ENCODE measurements at regions not wholly inside any gene's neighbourhood (a gene's known extent, or its start where the extent isn't known, plus 50 kb on each side); places are given as distances from the start of the nearest gene placed in this dataset.

DNA sequence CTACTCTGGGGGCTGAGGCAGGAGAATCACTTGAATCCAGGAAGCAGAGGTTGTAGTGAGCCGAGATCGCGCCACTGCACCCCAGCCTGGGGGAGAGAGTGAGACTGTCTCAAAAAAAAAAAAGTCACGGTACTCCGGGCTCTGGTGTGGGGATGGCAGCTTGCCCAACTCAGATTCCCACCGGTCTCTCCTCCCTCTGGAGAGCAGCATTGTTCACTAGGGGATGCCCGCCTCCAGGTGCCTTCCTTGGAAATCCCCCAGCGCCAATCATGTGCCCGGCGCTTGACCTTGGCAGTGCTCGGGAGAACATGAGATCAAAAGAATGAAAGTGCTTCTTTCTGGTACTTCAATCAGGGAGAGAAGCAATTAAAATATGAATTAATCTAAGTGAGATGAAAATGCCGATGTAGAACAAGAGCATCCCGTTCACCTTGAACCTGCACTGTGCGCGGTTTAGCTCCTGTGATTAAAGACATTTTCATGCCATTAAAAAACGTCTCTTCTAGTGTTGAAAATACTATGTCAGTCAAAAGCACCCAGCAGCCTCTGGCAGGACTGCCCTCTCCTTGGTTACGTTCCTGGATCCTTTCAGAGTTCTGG, 1127.3 kb upstream of the AUTS2 start:
- intact Hi-C loops (cut with DNase I) = no loop called here

DNA sequence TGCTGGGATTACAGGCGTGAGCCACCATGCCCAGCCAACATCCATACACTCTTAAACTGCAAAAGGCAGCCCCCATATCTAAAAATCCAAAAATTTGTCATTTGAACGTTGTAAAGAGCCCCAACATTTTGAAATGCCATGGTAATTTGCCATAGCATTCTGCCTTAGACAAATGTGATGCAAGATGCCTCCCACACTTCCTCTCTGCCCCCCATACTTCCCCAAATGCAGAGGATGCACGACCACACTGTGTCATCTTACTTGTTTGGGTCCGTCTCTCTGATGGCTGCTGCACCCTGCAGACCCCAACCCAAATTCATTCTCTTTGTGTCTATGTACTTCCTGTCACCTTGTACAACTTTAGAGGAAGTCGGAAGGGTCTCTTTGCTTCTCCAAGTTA, 1125.6 kb upstream of the AUTS2 start:
- DNase-seq = no peak
- intact Hi-C loops (cut with DNase I) = no loop called here

More for the DNA sequence above, 1127.3 kb upstream of the AUTS2 start:
- DNase-seq = no peak

DNA sequence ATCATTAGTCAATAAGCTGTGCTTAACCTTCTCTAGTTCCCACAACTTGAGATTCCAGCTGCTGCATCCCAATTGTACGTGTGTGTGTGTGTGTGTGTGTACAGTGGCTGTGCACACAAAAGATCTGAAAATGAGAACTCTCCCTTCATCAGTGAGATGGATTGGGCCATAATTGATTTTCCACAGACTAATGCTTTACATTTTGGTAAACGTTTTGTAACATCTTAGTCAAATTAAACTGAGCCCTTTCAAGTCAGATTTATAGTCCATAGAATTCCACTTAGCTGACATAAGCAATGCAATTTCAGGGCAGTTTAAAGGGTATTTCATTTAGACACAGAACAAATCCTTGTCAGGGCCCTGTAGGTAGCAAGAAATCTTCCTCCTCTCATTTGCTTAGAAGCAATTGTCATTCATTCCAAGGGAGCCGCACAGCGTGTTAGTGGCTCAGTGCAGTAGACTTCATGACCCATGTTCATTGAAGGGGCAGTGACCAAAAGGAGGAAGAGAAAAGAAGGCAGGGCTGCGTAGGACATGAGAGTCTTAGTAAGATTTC, 1123.5 kb upstream of the AUTS2 start:
- intact Hi-C loops (cut with DNase I) = no loop called here
- DNase-seq = no peak

DNA sequence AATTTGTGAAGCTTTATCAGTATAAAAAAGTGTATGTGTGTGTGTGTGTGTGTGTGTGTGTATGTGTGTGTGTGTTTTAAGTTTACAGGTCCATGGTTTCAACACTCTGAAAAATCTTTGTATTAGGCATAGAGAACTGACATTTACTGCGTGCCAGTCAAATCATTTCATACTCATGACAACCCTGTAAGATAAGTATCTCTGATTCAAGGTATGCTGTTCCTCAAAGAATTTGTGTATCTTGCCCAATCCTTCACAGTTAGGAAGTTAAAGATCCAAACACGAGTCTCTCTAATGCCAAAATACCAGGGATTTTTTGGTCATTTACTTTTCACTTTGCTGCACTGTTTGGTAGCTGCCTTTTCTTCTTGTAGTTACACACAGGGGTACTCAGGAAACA, 1121.3 kb upstream of the AUTS2 start:
- DNase-seq = no peak
- intact Hi-C loops (cut with DNase I) = no loop called here

DNA sequence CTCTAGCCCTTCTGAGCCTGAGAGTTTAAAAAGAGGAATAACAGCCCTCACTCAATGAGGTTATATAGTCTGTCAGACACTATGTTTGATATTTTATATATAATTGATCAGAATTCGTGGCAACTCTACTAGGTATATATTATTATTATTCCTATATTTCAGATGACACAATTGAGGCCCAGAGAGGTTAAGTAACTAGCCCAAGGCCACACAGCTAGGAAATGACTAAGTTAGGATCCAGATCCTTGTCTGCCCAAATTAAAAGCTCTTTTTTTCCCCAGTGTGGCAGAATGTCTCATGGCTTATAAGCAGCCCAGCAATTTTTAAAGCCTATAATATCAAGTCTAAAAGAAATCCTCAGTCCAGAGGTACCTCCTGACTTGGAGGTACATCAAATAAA, 1119.9 kb upstream of the AUTS2 start:
- intact Hi-C loops (cut with DNase I) = no loop called here
- no peak for DNase-seq

DNA sequence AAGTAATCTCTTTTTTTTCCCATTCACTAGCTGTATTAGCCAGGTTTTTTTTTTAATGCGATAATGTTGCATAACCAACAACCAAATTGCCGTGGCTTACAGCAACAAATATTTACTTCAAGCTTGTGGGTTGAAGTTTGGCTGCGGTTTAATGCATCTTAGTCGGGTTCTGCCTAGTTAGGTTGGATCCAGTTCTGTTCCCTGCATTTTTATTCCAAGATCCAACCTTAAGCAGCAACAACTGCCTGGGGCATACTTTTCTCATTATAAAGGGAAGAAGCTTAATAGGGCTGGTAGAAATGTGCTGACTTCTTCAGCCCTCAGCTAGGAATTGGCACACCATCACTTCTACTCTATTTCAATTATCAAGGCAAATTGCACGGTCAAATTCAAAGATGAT, 1115.5 kb upstream of the AUTS2 start:
- intact Hi-C loops (cut with DNase I) = no loop called here
- no peak for DNase-seq

DNA sequence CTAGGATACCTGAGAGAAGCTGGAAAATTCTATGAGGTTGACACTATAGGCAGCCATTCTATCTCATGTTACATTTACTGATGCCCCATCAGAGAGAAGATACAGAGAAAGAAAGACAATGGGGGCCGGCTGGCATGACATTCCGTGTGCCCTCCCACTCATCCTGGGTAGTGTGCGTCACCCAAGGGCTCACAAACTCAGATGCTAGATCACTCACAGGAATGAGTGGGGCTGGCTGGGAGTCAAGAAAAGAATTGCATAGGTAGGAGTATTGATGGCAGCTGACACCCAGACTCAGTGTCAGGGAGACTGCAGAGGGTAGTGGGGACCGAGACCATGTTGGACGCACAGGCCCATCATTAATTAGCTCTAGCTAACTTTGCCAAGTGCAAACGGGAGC, 1113.5 kb upstream of the AUTS2 start:
- DNase-seq = no peak
- intact Hi-C loops (cut with DNase I) = no loop called here

DNA sequence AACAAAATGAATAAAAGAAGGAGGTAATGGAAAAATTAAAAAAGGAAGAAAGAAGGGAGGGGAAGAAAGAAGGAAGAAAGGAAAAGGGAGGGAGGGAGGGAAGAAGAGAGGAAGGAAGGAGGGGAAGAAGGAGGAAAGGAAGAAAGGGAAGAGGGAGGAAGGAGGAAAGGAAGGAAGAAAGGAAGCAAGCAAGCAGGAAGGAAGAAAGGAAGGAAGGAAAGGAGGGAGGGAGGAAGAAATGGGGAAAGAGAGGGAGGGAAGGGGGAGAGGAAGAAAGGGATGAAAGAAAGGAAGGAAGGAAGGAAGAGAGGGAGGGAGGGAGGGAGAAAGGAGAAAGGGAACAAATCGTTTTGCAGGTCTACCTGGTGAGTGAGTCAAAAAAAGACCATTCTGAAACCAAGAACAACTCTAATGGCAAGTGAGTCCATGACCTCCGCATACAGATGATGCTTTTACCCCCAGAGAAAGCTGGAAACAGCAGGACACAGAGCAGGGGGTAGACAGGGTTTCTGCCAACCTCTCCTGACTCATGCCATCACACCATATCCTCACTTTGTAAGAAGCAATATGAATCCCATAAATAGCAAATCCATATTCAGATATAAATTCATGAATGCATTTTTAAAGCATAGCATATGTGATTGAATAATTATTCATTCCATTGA, 1112.9 kb upstream of the AUTS2 start:
- no peak for DNase-seq
- intact Hi-C loops (cut with DNase I) = no loop called here

DNA sequence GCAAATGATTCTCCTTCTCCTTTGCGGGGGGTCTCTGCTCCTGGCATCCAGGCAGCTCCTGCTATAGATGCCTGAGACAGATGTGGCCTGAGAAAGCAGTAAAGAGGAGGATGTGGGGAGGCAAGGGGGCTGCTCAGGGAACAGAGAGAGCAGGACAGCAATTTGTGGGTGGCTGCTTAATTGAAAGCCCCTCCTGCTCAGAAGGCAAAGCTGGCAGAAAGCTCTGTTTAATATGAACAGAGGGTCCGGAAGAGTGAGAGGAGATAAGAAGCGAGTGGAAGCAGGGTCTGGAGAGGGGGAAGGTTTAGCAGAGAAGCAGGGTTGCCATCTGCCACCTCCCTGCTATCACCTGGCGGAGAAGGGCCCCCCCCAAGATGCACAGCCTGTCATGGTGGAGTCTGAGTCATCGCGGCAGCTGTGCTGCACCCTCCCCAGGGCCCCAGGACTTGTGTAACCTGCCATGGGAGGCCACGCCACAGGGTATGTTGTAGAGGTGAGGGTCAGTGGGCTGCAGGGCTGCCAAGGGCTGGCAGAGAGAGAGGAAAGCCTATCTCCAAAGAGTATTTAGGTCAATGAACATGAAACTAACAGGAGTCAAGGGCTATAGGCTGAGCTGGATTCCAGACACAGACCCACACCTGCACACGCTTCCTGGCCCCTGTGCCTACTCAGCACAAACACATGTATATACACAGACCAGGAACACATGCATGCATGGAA, 1109.8 kb upstream of the AUTS2 start:
- intact Hi-C loops (cut with DNase I) = no loop called here
- no peak for DNase-seq

DNA sequence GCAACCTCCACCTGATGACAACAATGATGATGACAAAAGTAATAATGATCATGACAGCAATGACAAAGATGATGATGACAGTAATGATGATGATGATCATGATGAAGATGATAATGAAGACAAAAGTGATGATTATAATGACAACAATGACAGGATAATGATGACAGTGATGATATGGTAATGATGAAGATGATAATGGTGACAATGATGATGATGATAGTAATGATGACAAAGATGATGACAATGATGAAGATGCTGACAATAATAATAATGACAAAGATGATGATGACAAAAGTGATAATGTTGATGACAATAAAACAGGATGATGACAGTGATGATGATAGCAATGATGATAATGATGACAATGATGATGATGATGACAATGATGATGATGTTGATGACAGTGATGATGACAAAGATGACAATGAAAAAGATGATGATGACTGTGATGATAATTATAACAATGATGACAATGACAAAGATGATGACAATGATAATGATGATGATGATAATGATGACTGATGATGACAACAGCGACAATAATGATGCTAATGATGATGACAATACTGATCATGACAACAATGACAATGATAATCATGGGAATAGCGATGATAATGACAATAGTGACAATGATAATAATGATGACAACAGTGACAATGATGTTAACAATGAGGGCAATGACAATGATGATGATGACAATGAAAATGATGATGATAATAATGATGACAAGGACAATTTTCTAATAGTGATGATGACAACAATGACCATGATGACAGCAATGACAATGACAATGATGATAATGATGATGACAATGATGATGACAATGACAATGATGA, 1106.5 kb upstream of the AUTS2 start:
- intact Hi-C loops (cut with DNase I) = no loop called here
- DNase-seq = no peak

DNA sequence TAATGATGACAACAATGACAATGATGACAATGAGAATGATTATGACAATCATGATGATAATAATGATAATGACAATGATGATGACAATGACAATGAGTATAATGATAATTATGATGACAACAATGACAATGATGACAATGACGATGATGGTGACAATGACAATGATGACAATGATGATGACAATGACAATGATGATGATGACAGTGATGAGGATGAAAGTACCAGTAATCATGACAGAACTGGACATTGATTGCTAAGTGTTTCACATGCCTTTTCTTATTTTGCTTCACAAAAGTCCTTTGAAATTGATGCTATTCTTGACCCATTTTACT, 1106.0 kb upstream of the AUTS2 start:
- DNase-seq = no peak
- intact Hi-C loops (cut with DNase I) = no loop called here

DNA sequence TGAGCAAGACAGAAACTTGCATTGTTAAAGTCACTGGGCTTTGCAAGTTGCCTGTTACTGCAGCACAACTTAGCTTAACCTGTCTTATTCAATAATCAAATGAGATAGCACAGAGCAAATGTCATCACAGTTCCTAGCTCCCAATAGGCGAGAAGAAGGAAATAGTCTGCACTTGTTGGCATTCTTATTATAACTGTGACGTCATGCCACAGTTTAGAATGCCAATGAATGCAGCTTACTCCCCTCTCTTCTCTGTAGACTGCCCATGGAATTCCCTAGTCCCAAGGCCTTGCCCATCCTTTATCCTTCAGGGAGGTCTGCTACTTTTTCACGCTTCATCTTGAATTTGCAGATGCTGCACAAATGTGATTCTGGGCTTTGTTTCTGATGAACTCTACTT, 1094.9 kb upstream of the AUTS2 start:
- no peak for DNase-seq
- intact Hi-C loops (cut with DNase I) = no loop called here

DNA sequence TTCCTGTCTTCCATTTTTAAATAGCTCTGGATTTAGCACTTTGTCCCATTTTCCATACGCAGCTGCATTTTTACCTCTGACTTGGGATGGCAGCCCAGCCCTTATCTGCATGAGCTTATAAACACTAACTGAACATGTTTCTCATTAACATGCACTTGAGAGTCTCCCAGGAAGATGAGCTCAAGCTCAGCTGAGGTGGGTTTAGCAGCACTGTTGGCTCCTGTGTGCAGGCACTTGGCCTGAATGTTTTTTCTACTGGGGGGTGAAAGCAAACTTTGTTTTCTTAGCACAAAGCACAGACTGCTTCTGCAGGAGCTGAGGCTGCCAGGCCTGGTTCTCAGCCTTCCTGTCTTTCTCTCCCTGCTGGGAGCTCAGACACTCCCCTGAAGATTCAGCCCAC, 1093.6 kb upstream of the AUTS2 start:
- intact Hi-C loops (cut with DNase I) = no loop called here
- peak in 3 of 10 donors; percentile 9 to 12 (median 11) for DNase-seq

DNA sequence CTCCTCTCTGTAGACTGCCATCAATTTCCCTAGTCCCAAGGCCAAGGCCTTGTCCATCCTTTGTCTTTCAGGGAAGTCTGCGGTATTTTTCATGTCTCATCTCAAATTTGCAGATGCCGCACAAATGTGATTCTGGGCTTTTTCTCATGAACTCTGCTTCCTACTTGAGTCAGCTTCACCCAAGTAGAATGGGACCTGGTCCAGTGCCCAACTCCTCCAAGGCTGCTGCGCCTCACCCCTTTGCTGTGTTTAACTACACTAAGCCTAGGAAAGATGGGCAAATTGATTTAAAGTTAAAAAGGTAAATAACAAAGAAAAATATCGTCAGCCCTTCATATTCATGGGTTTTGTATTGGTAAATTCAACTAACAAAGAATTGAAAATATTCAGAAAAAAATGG, 1092.6 kb upstream of the AUTS2 start:
- DNase-seq = no peak
- intact Hi-C loops (cut with DNase I) = no loop called here

DNA sequence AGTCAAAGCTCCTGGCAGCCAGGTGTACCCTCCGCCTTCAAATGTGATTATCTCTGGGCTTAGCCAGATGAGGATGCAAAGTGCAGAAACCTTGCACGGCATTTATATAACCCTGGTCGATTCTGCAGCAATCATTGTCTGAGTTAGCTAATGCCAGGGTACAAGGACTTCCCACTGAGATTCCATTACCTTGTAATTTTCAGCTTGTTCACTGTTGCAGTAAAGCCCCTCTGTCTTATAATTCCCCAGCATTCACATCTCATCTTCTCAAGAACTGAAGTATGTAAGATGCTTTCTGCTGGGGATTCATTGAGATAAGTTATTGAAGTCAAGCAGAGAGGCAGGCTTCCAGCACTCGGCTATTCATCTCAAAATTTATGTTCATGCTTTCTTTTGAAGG, 1090.6 kb upstream of the AUTS2 start:
- no peak for DNase-seq
- intact Hi-C loops (cut with DNase I) = no loop called here

DNA sequence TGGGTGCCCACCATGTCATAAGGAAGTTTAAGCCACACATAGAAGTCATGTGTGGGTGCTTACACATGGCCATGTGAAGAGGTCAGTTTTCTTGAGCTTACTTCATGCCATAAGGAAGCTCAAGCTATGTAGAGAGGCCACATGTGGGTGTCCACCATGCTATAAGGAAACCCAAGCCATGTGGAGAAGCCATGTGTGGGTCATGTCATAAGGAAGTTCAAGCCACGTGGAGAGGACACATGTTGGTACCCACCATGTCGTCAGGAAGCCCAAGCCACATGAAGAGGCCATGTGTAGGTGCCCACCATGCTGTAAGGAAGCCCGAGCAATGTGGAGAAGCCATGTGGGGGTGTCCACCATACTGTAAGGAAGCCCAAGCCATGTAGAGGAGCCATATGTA, 1089.2 kb upstream of the AUTS2 start:
- intact Hi-C loops (cut with DNase I) = no loop called here
- no peak for DNase-seq

DNA sequence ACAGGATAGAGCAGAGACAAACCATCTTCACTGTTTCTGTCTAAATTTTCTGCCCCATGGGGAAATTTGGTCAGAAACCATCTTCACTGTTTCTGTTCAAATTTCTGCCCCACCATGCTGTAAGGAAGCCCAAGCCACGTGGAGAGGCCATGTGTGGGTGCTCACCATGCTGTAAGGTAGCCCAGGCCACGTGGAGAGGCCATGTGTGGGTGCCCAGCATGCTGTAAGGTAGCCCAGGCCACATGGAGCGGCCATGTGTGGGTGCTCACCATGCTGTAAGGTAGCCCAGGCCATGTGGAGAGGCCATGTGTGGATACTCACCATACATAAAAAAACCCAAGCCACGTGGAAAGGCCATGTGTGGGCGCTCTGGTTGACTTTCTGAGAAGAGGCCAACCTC, 1088.7 kb upstream of the AUTS2 start:
- DNase-seq = no peak
- intact Hi-C loops (cut with DNase I) = no loop called here

DNA sequence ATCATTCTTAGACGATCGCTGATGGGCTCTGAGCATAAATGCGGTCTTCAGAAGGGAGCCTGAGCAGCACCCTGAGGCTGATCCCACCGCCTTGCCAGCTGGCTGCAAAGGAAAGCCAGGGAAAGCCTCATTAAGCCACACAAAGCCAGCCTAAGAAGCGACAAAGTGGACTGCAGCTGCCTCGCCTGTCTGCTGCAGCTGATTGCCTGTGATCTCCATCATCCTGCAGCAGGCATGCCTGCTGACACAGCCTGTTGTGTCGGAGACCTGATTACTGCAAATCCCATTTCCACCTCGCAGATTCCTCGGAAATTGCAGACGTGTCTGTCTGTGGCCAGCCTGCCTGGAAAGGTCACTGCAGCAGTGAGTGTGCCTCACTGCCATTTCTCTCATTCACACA, 1087.0 kb upstream of the AUTS2 start:
- peak in 6 of 10 donors; percentile 17 to 87 (median 54) for DNase-seq

DNA sequence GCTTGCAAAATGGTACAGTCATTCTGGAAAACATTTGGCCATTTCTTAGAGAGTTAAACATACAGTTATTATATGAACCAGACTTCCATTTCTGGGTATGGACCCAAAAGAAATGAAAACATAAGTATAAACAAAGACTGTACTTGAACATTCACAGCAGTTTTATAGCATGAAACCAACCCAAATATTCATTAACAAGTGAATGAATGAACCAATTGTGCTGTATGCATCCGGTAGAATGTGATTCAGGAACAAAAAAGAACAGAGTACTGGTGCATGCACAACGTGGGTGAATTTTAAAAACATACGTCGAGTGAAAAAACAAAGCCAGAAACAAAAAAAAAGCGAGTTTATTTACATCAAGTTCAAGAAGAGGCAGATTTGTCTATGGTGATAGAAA, 1085.8 kb upstream of the AUTS2 start:
- no peak for DNase-seq
- intact Hi-C loops (cut with DNase I) = no loop called here

More for the DNA sequence above, 1087.0 kb upstream of the AUTS2 start:
- intact Hi-C loops (cut with DNase I) = no loop called here

DNA sequence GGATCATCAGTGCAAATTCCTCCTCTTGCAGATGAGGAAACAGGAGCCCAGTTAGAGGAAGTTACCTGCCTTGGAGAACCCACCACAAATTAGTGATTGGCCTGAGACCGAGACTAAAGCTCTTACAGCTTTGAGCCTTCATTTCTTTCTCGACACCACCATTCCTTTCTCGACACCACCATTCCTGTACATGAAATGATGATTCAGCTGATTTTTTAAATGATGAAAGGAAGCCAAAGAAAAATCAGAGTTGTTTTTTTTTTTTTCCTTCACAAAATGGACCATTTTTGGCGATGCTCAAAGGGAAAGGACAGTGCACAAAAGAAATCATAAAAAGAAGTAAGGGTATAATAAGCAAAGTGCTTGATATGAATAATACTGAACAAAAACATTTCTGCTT, 1080.2 kb upstream of the AUTS2 start:
- intact Hi-C loops (cut with DNase I) = no loop called here
- DNase-seq = no peak

DNA sequence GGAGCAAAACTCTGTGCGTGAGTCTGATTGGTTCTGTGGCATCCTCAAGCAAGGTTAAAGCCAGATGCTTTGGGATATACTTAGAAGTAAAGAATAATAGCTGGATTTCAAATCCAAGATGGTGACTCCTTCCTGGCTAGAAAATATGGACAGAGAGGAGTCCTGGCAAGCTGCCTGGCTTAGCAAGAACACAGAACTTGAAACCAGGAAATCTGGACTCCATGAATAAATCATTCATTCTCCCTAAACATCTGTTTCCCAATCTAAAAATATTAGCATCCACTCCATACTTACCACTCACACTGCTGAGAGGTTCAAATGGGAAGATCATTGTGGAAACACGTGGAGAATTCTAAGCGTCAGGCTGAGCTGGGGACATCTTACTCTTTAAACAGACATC, 1074.1 kb upstream of the AUTS2 start:
- peak in 1 of 10 donors; percentile 24 for DNase-seq
- intact Hi-C loops (cut with DNase I) = no loop called here
